Body of pancreas (tissue), 4 donors: ENCODE measurements at regions not wholly inside any gene's neighbourhood (a gene's known extent, or its start where the extent isn't known, plus 50 kb on each side); places are given as distances from the start of the nearest gene placed in this dataset.

Source experiments
- CTCF ChIP-seq, 7 experiments: fragments of 450-650 bp in 4 of 7; fragments of 200-600 bp in 3 of 7; sonication (generic) in 3 of 7; IDR thresholded peaks; one replicate each; pipeline ENCODE4 v1.5.1; 2016 to 2019; ENCODE audit warnings: antibody characterized with exemption in 7 of 7
- POLR2A ChIP-seq, 3 donors: fragments of 450-650 bp; IDR thresholded peaks; one replicate each; pipeline ENCODE4 v1.6.1; 2016; ENCODE audit warnings: antibody characterized with exemption in 3 of 3, mild to moderate bottlenecking in 2 of 3

GRCh38 chr6:99091985-99092384, 144.2 kb upstream of the FBXL4 start:
- TF ChIP-seq POLR2A (IDR thresholded peaks at IDR 0.05), result no peak
- no peak for TF ChIP-seq CTCF (IDR thresholded peaks at IDR 0.05)
